HEK293 (cell line): ENCODE measurements at regions not wholly inside any gene's neighbourhood (a gene's known extent, or its start where the extent isn't known, plus 50 kb on each side); places are given as distances from the start of the nearest gene placed in this dataset.

Experiments
- CTCF ChIA-PET: fragments of 350-600 bp; formaldehyde crosslinking; extraction: SDS; loops from one replicate; lab custom pipeline; 2021; ENCODE audit warnings: antibody characterized with exemption; lab: Yijun Ruan, JAX
- POLR2A ChIA-PET: fragments of 300-600 bp; formaldehyde crosslinking; extraction: SDS; loops from one replicate; lab custom pipeline; 2020; ENCODE audit warnings: antibody characterized with exemption, inconsistent platforms; lab: Yijun Ruan, JAX
- H3K27ac ChIP-seq: fragments of 200-500 bp; sonication (Bioruptor generic); 2 replicates; pipeline ENCODE4 v1.5.1; 2014; ENCODE audit warnings: low read depth, low read length, control low read depth, inconsistent platforms; ENCODE audit errors: extremely low read depth
- H3K36me3 ChIP-seq, 2 experiments: fragments of 200-500 bp in 1 of 2; sonication (Bioruptor generic) in 1 of 2; 1 replicate in 1 of 2; 2 replicates in 1 of 2; pipeline ENCODE4 v1.5.1; 2014 to 2017; ENCODE audit warnings: inconsistent platforms in 2 of 2, low read length in 2 of 2; ENCODE audit not compliant: control insufficient read depth in 2 of 2, insufficient read depth in 1 of 2
- H3K4me1 ChIP-seq: fragments of 200-500 bp; sonication (Bioruptor generic); 2 replicates; pipeline ENCODE4 v1.5.1; 2014; ENCODE audit warnings: mild to moderate bottlenecking, low read length, inconsistent platforms; ENCODE audit not compliant: control insufficient read depth, insufficient read depth
- H3K4me3 ChIP-seq: 2 replicates; pipeline ENCODE4 v1.5.1; 2011; ENCODE audit warnings: low read depth, mild to moderate bottlenecking, control low read depth, low read length, moderate library complexity
- H3K9me3 ChIP-seq: fragments of 200-500 bp; sonication (Bioruptor generic); 2 replicates; pipeline ENCODE4 v1.5.1; 2014; ENCODE audit warnings: low read depth, low read length, inconsistent platforms; ENCODE audit not compliant: control insufficient read depth, insufficient read depth
- GLIS1 ChIP-seq: fragments of 450-650 bp; formaldehyde crosslinking; IDR thresholded peaks from 2 replicates; pipeline ENCODE4 v1.5.1; 2016; ENCODE audit warnings: missing biosample characterization, missing genetic modification characterization
- KLF8 ChIP-seq: fragments of 450-650 bp; formaldehyde crosslinking; IDR thresholded peaks from 2 replicates; pipeline ENCODE4 v1.5.1; 2016; ENCODE audit warnings: missing biosample characterization, missing genetic modification characterization
- PATZ1 ChIP-seq: fragments of 450-650 bp; formaldehyde crosslinking; IDR thresholded peaks from 2 replicates; pipeline ENCODE4 v1.5.1; 2016; ENCODE audit warnings: missing biosample characterization, missing genetic modification characterization
- PRDM4 ChIP-seq: fragments of 450-650 bp; formaldehyde crosslinking; IDR thresholded peaks from 2 replicates; pipeline ENCODE4 v1.5.1; 2017; ENCODE audit warnings: missing biosample characterization, missing genetic modification characterization
- ZBTB17 ChIP-seq: fragments of 450-650 bp; formaldehyde crosslinking; IDR thresholded peaks from 2 replicates; pipeline ENCODE4 v1.5.1; 2016; ENCODE audit warnings: missing biosample characterization, missing genetic modification characterization
- ZBTB21 ChIP-seq: fragments of 450-650 bp; formaldehyde crosslinking; IDR thresholded peaks from 2 replicates; pipeline ENCODE4 v1.5.1; 2017; ENCODE audit warnings: missing biosample characterization, missing genetic modification characterization
- ZFHX2 ChIP-seq: fragments of 450-650 bp; formaldehyde crosslinking; conservative IDR thresholded peaks from 2 replicates; pipeline ENCODE4 v1.5.1; 2016; ENCODE audit warnings: missing biosample characterization, missing genetic modification characterization
- ZNF114 ChIP-seq: fragments of 450-650 bp; formaldehyde crosslinking; IDR thresholded peaks from 2 replicates; pipeline ENCODE4 v1.5.0; 2017; ENCODE audit warnings: missing biosample characterization, missing genetic modification characterization
- ZNF121 ChIP-seq: fragments of 450-650 bp; formaldehyde crosslinking; IDR thresholded peaks from 2 replicates; pipeline ENCODE4 v1.5.1; 2016; ENCODE audit warnings: missing biosample characterization, missing genetic modification characterization
- ZNF148 ChIP-seq: fragments of 450-650 bp; formaldehyde crosslinking; IDR thresholded peaks from 2 replicates; pipeline ENCODE4 v1.5.0; 2017; ENCODE audit warnings: missing biosample characterization, missing genetic modification characterization, borderline replicate concordance
- ZNF23 ChIP-seq: fragments of 450-650 bp; formaldehyde crosslinking; IDR thresholded peaks from 2 replicates; pipeline ENCODE4 v1.5.1; 2016; ENCODE audit warnings: missing biosample characterization, missing genetic modification characterization, borderline replicate concordance
- ZNF248 ChIP-seq: fragments of 450-650 bp; formaldehyde crosslinking; IDR thresholded peaks from 2 replicates; pipeline ENCODE4 v1.5.1; 2017; ENCODE audit warnings: missing biosample characterization, missing genetic modification characterization
- ZNF280C ChIP-seq: fragments of 450-650 bp; formaldehyde crosslinking; IDR thresholded peaks from 2 replicates; pipeline ENCODE4 v1.5.1; 2016; ENCODE audit warnings: missing biosample characterization, missing genetic modification characterization
- ZNF398 ChIP-seq: fragments of 450-650 bp; formaldehyde crosslinking; IDR thresholded peaks from 2 replicates; pipeline ENCODE4 v1.5.1; 2017; ENCODE audit warnings: missing biosample characterization, missing genetic modification characterization
- ZNF624 ChIP-seq: fragments of 450-650 bp; formaldehyde crosslinking; IDR thresholded peaks from 2 replicates; pipeline ENCODE4 v1.5.1; 2017; ENCODE audit warnings: missing biosample characterization, missing genetic modification characterization
- ZNF645 ChIP-seq: fragments of 450-650 bp; formaldehyde crosslinking; IDR thresholded peaks from 2 replicates; pipeline ENCODE4; 2016; ENCODE audit warnings: missing biosample characterization, missing genetic modification characterization
- ZNF843 ChIP-seq: fragments of 450-650 bp; formaldehyde crosslinking; IDR thresholded peaks from 2 replicates; pipeline ENCODE4 v1.5.1; 2016; ENCODE audit warnings: missing biosample characterization, missing genetic modification characterization
- ZXDB ChIP-seq: fragments of 450-650 bp; formaldehyde crosslinking; IDR thresholded peaks from 2 replicates; pipeline ENCODE4 v1.5.1; 2016; ENCODE audit warnings: missing biosample characterization, missing genetic modification characterization

- Histone ChIP-seq H3K36me3 (no peaks in the 10 kb centered on the region), H3K27ac (no peak overlapping the region), H3K4me3 (no peak overlapping the region), H3K4me1 (no peaks in the 10 kb centered on the region), H3K9me3 (no peaks in the 10 kb centered on the region)
- ChIA-PET CTCF (no interaction called here), POLR2A (no interaction called here)
- TF ChIP-seq ZNF114 (tag by site-specific recombination) (no peak), GLIS1 (tag by site-specific recombination) (no peak), ZNF624 (no peak), ZNF645 (tag by site-specific recombination) (no peak), ZBTB21 (tag by site-specific recombination) (no peak), ZNF248 (tag by site-specific recombination) (no peak), ZNF23 (tag by site-specific recombination) (no peak), ZBTB17 (tag by site-specific recombination) (no peak), PATZ1 (tag by site-specific recombination) (no peak), ZNF121 (tag by site-specific recombination) (no peak), PRDM4 (no peak), ZNF843 (tag by site-specific recombination) (no peak), KLF8 (tag by site-specific recombination) (no peak), ZXDB (no peak), ZNF280C (tag by site-specific recombination) (no peak), ZFHX2 (tag by site-specific recombination) (no peak), ZNF148 (tag by site-specific recombination) (no peak), ZNF398 (tag by site-specific recombination) (no peak)
Observed at GRCh38 chr1:73784026-73784425, 413.9 kb downstream of the LRRIQ3 start.
